Forelimb muscle (tissue), 1 donor: ENCODE measurements at regions not wholly inside any gene's neighbourhood (a gene's known extent, or its start where the extent isn't known, plus 50 kb on each side); places are given as distances from the start of the nearest gene placed in this dataset.

ENCODE experiments used
- DNase-seq: peaks from one replicate; pipeline ENCODE4 v3.0.0-alpha.2; 2013; ENCODE audit warnings: low read depth

- DNase-seq: no peak
Observed at GRCh38 chr2:234641086-234641485, 144.2 kb upstream of the ARL4C start.

DNA sequence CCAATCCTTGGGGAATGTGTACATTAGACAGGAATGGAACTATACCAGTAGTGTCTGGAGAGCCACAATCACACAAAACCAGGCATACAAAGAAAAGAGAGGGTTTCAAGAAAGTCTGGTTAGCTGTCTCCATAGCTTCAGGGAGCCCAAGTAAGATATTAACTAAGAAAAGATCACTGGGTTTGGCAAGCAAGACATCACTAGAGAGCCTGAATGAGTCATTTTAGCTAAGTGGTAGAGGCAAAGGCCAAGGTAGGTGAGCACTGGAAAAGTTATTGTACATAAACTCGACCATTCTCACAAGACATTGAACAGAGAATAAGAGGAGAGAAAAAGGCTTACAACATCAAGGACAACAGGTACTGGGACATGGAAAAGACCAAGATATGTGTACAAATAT is 143.8 kb upstream of the ARL4C start:
- no peak for DNase-seq

- no peak for DNase-seq
Observed at GRCh38 chr2:234638966-234639365, 142.1 kb upstream of the ARL4C start.

DNA sequence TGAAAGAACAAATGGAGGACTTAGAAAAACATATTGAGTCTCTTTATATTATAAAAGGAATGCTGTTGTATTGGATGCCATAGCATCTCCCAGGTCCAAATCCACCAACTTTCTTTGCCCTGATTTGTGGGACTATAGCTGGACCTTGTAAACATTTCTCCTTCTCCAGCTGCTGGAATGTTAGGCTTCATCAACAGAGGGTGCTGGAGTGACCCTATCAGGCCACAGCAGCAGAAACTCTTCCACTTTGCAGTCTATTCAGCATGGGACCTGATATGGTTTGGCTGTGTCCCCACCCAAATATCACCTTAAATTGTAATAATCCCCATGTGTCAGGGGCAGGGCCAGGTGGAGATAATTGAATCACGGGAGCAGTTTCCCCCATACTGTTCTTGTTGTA is 138.4 kb upstream of the ARL4C start:
- DNase-seq: no peak

- no peak for DNase-seq
Observed at GRCh38 chr2:234633581-234634230, 136.8 kb upstream of the ARL4C start.

GRCh38 chr2:234632527-234633391 is 135.9 kb upstream of the ARL4C start:
- peak; percentile 20 for DNase-seq

DNA sequence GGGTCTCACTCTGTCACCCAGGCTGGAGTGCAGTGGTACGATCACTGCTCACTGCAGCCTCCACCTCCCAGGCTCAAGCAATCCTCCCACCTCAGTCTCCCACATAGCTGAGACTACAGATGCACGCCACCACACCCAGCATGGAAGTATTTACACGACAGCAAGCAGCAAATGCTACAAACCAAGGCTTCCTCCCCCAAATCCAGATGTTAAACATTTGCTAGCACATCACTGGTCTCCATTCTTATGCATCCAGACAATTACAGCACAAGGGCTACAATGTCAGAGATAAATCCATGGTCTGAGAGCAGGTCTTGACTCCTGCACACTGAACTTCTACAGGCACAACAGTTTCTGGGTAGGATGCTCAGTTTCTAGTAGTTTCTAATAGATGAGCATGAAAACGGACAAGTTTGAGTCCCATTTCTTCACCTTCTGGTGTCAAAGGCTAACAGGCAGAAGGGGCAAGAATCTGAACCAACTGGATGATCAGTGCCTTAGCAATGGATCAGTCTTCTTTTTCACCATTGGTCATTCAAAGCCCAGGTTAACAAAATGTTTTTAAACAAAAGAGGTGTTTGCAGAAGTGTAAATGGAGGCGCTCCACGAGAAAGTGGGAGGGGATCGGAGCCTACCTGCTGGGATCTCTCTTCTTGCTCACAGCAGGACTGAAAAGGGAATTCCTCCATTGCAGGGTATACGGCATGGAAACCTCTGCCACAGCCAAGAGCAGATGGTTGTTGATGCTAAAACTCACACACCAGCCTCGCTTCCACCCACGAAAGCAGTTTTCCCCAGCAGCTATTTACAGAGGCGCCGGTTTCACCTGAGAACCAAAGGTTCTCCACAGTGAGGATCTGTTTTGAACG is 135.0 kb upstream of the ARL4C start:
- no peak for DNase-seq

- DNase-seq: no peak
Observed at GRCh38 chr2:234630801-234631261, 133.9 kb upstream of the ARL4C start.

DNA sequence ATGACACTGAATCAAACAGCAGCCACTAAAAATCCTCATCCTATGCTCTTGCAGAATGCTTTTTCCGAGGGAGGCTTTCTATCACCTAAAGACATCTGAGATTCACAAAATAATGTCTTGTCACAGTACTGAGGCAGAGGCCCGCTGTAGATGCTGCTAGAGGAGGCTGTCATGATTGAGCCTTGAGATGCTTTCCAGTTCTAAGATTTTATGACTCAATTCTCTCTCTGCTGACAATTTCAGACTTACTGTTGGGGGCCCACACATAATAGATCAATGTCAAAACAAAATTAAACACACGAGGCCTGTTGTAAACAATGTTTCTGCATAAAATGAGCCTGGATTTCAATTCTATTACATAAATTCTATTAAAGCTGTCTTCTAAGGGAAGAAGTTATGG is 132.7 kb upstream of the ARL4C start:
- no peak for DNase-seq

GRCh38 chr2:234628953-234629352 is 132.1 kb upstream of the ARL4C start:
- no peak for DNase-seq

- no peak for DNase-seq
Observed at GRCh38 chr2:234627308-234627707, 130.4 kb upstream of the ARL4C start.

- no peak for DNase-seq
Observed at GRCh38 chr2:234626566-234627130, 129.8 kb upstream of the ARL4C start.

GRCh38 chr2:234625626-234626250 is 128.9 kb upstream of the ARL4C start:
- DNase-seq: no peak

DNA sequence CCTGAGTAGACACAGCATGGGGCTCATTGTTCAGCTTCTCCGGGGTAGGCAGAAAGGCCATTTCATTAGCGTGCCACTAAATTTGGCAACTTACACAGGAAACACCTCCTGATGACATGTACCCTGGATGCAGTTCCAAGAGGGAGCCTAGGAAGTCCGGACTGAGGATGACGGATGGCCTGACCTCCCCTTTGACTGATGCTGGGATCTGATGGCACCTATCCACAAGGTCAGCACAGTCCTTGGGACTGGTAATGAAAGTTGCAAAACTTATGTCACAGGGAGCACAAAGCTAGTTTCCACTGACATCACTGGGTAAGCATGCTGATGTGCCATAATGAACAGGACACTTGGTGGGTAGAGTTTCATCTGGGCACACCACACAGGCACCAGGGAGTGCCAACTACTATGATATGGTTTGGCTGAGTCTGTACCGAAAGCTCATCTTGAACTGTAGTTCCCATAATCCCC is 126.7 kb upstream of the ARL4C start:
- no peak for DNase-seq

GRCh38 chr2:234621120-234621519 is 124.2 kb upstream of the ARL4C start:
- no peak for DNase-seq

- no peak for DNase-seq
Observed at GRCh38 chr2:234620018-234620417, 123.1 kb upstream of the ARL4C start.

DNA sequence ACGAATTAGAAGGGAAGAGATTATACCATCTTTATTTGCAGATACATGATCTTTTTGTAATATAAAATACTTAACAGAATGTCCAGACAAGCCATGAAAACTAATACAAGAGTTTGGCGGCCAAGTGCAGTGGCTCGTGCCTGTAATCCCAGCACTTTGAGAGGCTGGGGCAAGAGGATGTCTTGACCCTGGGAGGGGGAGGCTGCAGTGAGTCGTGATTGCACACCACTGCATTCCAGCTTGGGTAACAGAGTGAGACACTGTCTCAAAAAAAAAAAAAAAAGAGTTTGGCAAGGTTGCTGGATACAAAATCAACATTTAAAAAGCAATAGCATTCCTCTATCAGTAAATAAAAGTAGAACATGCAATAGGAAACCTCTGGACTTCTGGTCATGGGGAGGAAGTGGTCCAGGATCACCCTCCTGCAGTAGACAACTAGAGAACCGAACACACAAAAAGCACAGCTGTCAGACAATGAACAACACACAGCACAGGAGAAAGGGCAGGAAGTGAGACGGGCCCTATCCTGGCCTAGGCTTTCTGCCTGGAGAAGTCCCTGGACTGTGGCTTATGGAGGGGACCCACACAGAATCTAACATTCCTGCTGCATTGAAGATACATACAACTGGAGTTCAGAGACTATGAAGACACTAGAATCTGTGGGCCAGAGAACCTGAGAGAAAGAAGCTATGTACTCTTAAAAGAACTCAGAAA is 118.9 kb upstream of the ARL4C start:
- no peak for DNase-seq

DNA sequence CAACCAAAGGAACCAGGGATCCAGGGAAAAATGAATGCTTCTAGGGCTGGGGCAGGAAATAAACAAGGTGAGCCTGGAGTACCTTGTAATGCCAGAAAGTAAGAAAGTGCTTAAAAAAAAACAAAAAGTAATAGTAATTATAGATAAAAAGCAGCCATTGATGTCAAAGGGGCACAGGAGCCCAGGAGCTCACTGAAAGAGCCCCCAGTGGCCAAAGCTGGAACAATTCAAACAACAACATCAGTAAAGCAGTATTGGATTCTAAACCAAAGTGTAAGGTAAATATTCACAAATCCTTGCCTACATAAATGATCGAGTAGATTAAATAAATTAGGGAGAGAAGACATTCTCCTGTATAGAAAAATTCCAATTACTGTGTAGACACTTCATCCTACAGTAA is 114.3 kb upstream of the ARL4C start:
- DNase-seq: no peak

- DNase-seq: no peak
Observed at GRCh38 chr2:234608946-234609345, 112.1 kb upstream of the ARL4C start.

- DNase-seq: no peak
Observed at GRCh38 chr2:234607691-234608090, 110.8 kb upstream of the ARL4C start.

- DNase-seq: no peak
Observed at GRCh38 chr2:234606896-234607295, 110.0 kb upstream of the ARL4C start.
